Hepatocyte (in vitro differentiated cells): ENCODE measurements at regions not wholly inside any gene's neighbourhood (a gene's known extent, or its start where the extent isn't known, plus 50 kb on each side); places are given as distances from the start of the nearest gene placed in this dataset.

Experiments
- CTCF ChIP-seq: fragments of 200-600 bp; sonication (generic); IDR thresholded peaks from 2 replicates; pipeline ENCODE4 v1.5.1; 2016; ENCODE audit warnings: antibody characterized with exemption, mild to moderate bottlenecking; ENCODE audit not compliant: poor library complexity
- EZH2phosphoT487 ChIP-seq: fragments of 200-600 bp; sonication (generic); IDR thresholded peaks from one replicate; pipeline ENCODE4 v1.6.1; 2018; ENCODE audit warnings: antibody characterized with exemption, mild to moderate bottlenecking, low read depth, moderate library complexity; ENCODE audit not compliant: unreplicated experiment, severe bottlenecking

DNA sequence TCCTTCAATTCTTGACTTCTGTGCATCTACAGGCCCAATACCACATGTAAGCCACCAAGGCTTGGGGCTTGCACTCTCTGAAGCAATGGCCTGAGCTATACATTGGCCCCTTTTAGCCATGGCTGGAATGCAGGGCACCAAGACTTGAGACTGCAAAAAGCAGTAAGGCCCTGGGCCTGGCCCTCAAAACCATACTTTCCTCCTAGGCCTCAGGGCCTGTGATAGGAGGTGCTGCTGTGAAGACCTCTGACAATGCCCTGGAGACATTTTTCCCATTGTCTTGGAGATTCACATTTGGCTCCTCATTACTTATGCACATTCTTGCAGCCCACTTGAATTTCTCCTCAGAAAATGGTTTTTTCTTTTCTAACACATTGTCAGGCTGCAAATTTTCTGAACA is 68.5 kb upstream of the FSTL5 start:
- TF ChIP-seq CTCF = no peak
- no peak for TF ChIP-seq EZH2phosphoT487
